ENCODE measurements at regions not wholly inside any gene's neighbourhood (a gene's known extent, or its start where the extent isn't known, plus 50 kb on each side); places are given as distances from the start of the nearest gene placed in this dataset.

DNA sequence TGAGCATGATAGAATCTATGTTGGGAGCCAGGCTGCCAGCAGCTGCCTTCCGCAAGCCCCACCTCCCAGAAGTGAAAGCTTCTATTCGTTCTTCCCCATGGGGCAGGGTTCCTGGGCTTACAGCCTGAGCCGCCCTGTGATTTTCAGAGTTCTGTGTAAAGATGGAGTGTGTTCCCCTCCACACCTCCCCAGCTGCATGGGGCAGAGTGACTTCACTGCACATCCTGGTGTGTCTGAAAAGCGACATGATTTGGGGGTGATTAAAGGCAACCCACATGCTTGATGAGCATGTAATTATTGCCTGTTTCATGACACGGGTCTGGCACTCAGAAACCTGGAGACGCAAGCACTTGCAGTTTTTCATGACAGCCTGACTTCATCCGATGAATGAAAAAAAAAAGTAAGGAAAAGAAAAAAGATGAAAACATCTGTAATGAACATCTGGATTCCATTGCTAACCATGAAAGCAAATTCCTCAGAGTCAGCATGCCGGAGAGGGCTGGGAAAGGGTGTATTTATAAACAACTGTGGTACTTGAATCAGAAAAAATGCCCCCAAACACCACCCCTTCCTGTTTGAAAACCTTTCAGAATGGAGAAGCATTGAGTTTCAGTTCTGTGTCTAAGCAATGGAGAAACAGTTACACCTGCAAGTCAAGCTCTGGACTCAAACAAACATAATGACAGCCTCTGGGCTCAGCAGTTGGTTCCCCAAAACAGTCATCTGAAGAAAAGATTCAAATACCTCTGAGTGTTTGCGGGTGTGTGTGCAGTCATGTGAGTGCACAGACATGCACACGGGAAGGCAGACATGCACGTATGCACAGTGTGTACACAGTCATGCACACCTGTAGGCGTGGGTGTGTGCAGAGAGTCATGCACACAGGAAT is 266.0 kb downstream of the ENGASE start:
- DNase-seq: no peak

DNA sequence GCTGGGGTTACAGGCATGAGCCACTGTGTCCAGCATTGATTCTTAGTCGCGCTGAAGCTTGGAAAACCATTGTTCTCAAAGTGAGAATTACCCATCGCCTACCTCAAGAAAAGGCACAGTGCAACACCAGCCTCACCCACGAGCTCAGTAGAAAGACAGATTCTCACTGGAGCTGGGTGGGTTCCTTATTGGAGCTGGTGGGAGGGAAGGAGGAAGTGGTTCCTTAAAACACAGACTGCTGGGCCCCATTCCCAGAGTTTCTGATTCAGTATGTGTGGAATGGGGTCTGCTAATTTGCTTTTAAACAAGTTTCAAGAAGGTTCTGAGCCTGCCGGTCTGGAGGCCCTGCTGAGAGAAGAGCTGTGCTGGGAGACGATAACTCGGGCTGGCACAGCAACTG is 264.7 kb downstream of the ENGASE start:
- no peak for DNase-seq

DNA sequence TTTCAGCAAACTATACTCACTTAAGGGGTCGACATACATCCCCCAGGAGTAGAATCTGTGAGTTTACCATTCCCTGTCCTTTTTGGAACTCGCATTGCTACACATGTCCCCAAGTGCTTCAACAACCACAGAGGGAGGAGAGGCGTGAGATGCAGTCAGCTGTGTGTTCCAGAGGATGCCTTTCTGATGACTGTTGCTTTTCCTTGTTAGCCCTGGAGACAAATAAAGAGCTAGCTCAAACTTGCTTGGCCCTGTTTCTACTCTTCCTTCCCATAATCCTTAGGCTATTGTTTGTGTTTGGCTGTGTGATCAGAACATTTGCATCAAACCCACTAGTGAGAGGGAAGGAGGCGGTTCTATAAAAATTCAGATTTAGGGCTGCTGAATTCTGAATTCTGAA is 264.0 kb downstream of the ENGASE start:
- DNase-seq: no peak

DNA sequence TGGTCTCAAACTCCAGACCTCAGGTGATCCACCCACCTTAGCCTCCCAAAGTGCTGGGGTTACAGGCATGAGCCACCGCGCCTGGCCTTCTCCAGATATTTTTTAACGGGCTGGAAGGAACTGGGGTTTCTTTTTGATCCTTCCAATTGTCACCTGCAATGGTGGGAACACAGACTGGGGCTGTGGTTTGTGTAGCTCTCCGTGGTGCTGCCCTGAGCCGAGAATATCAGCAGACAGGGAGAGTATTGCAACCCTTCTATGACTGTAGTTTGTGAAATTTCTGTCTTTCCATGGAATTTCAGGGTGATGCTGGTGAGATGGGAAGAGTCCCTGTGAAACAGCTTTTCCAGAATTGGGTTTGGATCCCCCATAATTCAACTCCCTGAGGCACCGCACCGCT is 263.5 kb downstream of the ENGASE start:
- no peak for DNase-seq

DNA sequence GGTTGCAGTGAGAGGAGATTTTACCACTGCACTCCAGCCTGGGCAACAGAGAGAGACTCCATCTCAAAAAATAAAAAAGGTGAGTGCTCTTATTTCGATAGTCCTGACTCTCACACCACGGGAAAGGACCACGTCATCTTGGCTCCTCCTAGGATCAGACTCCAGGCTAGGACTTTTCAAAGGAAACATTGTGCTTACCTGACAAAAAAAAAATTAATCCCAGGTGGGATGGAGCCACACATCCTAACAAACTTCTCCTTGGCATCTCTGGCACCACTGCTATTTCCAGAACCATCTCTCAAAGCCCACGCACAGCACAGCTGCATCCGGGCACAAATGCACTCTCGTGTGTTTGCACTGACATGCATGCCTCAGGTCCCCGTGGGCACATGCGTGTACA is 262.4 kb downstream of the ENGASE start:
- DNase-seq: no peak

DNA sequence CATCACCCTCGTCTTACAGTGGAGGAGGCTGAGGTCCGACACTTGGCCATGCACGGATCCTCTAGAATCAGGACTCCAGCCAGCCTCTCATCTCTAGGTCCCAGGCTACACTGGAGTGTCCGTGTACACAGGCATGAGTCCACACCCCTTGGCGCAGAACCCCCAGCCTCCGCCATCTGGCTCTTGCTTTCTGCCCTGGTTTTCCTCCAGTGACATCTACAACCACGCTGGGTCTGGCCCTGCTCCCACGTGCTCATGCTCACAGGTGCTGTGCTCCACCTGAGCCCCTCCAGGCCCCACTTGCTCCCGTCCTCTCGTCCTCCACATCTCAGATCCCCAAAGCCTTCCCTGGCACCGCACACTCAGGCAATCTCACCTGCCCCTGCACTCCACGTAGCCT is 260.8 kb downstream of the ENGASE start:
- no peak for DNase-seq

DNA sequence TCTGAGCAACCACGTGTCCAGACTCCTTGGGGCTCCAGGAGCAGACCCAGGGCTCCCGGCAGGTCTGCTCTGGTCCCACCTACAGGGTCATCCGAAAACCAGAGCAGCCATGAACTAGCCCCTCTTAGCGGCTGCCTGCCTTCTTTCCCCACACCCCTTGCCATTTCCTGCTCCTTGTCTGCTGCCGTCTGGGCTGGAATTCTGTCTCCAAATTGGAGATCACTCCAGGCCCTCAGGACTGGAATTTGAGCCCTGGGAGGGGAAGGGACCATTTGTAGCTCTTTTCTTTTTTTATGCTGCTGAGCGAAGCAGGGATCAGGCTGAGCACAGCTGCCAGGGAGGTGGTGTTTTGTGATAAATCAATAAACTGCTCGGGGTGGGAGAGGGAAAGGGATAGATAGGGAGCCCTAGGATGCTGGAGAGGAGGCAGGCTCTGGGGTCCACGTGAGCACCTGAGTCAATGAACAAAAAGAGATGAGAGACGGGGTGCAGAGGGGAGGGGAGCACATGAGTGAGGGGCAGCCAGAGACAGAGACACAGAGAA is 257.5 kb downstream of the ENGASE start:
- DNase-seq: no peak

DNA sequence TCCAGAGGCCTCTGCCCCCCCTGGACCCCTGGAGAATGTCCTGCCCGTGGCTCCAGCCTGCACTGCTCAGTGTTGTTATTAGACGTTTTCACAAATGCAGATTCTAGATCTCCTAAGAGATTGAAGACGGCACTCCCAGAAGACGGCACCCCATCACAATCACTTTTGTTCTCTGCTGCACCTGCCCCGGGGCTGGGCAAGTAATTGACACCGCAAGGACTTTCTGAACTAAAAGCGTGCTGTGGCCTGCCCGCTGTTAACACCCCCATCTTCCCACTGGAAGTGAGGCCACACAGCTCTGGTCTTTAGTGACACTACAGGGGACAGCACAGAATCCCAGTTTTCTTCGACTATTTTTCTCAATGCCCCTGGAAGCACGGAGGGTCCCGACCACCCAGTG is 256.9 kb downstream of the ENGASE start:
- DNase-seq: no peak

DNA sequence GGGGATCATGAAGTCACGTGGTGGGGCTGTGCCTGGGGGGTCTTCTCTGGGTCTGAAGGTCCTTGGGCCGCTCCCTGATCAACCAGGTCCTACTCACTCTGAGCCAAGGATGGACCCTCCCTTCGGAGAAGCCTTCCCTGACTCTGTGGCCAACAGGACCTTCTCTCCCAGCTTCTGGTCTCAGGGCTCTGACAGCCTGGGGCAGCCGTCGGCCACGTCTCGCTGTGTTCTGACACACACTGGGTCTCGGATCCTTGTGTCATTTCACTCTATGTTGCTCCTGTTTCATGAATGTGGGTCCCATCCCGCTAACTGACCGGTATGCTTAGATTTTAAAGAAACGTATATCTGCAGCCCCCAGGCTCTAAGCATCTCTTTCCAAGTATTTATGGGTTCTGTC is 256.1 kb downstream of the ENGASE start:
- DNase-seq: no peak

DNA sequence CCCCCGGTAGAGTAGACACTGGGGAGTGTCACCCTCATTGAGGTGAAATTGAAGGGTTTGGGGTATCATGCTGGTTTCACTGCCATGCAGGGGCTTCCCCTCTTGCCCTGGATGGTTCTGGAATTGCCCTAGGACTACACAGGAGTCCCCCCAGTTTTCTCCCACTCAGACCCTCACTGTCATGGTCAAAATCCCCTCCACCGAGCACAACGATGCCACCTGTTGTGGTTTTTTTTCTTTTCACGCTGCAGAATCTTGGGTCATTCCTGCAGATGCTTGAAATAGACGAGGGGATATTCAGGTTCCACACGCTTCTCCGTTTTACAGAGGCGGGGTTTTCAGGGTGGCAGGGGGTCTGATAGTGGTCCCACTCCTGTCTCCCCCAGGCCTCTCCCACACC is 255.6 kb downstream of the ENGASE start:
- DNase-seq: no peak

DNA sequence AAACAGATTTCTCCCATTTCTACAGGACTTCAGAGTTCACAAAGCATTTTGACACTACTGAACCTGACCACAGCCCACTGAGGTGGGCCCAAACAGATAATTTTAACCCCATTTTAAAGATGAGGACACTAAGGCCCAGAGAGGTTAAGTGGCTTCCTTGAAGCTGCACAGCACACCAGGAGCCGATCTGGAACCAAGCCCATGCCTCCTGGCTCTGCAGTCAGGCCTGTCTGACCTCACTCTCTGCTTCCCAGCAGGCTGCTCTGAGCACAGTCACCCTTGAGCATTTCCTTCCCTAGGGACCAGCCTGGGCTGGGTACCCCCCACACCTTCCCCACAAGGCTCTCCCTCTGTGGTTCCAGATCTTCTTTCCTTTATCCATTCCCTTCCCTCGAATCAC is 252.2 kb downstream of the ENGASE start:
- DNase-seq: no peak

DNA sequence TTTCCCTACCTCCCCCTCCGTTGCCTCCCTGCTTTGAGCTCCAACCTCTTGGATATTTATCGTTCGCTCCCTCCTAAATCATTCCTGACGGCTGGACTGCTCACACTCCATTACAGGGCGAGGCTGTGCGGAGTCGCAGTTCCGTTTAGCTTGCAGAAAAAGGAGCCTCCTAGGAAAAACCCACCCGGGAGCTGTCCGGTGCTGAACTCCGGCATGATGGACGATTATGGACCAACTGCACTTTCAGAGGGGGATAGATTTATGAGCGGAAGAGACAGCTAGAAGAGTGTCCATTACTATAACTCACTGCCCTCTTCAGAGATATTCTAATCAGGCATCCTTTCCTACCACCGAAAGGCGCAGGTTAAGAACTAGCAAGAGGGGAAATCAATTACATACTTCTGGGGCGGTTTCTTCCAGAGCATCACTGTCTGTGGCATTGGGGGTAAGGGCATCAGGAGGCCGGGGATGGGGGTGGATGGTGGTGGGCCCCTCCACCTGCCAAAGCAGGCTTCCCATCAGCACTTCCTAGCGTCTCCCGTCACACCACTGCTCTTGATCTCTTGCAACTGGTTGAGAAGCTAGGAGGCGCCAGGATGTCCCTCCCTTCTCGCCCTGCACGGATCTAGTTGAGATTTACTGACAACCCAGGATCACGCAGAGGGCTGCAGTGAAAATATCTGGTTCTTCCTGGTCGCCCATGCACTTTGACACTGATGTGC is 251.2 kb downstream of the ENGASE start:
- no peak for DNase-seq

DNA sequence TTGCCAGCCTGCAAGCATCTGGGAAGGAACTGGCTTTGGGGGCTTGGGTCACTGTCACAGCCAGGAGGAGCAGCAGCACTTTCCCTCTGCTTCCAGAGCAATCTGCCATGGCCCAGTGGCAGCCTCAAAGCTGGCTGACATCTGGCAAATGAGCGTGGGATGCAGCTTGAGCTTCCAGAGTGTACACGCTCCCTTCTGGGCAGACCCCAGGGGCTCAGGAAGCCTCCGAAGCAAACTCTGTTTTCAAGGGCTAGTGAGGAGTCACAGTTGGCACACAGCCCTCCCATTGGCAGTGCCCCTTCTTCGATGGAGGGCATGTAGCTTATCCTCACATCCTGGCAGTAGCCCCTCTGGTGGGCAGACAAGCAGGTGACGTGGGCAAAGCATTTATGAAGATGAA is 249.6 kb downstream of the ENGASE start:
- no peak for DNase-seq

DNA sequence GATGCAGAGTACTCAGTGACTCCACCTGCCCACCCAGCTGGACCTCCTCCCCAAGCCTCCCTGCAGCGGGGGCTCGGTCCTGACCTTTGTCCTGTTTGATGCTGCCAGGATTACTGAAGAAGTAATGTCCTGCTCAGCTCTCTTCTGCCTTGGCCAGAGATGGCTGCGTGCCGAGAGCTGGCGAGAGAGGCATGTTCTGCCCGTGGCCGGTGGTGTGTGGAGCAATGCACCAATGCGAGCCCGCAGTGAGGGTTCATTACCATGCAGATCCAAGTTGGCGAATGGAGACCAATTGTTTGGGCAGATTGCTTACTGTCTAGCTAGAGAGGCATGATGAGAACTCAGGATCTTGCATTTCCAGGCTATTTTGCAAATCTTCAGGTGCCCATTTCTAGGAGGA is 248.9 kb downstream of the ENGASE start:
- DNase-seq: no peak

DNA sequence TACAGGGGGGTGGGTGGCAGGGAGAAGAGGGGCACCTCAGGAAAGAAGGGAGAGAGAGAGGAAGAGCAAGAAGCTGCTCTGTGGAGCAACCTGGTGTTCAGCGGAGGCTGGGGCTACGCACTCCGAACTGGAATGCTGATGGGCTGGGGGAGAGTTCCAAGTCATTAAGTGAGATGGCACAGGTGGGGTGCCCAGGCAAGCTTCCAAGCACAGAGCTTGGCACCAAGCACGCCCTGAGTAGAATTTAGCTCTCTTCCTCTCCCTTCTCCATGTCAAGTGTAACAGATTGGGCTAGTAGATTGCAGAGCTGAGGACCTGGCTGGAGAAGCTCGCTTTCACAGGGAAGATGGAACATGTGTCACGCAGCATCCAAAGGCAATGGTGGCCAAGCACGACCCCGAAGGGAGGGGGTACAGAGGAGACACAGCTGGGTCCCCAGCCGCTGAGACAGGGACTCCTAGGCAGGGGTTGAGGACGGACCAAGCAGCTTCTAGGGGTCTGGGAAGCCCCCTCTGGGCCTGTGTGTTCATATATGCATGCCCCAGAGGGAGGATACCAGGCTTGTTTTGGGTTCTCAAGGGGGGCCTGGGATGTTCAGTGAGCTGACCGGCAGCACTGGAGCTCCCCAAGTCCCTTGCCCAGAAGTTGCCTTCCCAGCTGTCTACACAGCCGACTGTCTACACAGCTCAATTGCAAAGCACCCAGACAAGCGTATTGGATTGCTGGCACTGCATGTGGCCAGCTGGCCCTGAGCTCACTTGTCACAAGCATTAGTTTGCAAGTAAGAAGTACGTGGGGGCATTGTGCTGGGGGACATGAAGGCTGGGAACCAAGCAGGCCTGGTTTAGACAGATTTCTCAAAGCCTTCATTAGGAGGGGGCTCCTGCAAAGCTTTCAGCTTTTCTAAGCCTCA is 247.8 kb downstream of the ENGASE start:
- no peak for DNase-seq

DNA sequence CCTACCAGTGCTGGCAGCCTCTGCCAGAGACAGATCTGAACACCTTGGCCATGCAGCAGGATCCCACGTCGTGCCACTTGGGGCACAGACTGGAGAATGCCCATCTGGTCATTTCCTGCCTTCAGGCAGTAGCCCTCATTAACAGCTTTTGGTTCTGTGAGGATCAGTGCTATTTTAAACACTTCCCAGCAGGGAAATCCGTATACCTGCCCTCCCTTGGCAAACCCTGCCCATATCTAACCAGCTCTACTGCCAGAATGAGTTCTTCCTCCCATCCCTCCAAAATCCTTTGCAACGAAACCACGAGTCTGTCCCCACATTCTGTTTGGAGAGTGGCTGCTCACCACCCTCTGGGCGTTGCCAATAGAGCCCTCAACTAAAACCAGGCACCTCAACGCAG is 245.7 kb downstream of the ENGASE start:
- no peak for DNase-seq

DNA sequence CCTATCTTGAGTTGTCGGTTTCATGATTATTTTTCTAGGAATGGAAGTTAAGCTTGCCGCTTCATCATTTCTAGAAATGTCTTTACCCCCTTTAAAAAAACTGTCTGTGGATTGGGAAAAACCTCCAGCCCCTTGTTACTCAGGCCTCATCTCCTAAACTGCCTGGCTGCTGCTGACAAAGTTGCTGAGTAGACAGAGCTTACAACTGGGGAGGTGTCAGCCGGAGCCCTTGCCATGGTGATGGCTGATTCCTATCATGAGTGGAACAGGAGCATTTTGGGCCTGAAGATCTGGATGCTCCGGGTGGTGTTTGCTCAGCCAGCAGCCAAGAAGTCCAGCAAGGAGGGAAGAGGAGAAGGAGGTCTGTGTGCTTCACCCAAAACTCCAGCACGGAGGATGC is 243.3 kb downstream of the ENGASE start:
- DNase-seq: no peak

DNA sequence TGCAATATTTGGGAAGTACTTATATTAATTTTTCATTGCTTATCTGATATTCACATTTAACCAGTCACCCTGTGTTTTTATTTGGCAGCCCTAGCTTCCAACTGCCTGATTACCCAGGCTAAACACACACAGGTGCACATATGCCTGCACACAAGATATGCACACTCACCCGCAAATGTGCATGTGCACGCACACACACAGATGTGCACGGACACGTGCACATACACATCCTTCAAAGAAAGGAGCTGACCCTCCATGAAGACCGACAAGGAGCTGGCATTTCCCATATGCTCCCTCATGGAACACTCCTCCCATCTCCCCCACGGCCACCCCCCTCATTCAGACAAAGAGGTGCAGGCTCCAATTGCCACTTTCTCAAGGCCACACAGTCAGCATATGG is 242.2 kb downstream of the ENGASE start:
- no peak for DNase-seq

DNA sequence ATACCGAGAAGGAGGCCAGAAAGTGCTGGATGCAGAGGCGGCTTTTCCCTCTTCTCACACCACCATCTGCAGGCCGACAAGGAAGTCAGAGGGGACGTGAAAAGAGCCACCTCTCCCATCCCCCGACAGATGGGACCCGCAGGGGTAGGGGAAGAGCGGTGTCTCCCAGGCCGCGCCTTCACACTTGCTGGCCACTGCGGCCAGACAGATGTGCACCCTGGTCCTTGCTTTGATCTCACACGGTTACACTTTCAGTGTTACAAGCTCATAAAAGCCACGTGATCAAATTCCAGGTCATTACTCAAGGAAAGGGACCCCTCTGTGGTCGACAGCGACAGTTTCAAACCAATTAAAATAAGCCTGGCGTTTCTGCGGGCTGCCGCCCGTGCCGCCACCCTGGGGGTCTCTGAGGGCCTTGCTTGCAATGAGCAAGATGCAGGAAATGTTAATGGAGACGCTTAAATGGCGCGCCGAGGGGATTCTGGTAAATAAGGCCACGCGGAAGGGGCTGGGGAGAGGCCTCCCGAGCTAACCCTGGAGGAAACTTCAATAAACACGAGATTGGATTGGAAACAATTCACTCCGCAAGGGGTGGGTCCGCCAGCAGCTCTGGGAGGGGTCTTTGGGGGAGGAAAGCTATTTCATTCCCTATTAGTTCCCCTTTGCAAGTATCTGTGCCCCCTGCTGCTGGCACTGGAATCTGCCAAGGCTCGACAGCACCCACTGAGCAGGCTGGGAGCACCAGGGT is 240.9 kb downstream of the ENGASE start:
- no peak for DNase-seq

DNA sequence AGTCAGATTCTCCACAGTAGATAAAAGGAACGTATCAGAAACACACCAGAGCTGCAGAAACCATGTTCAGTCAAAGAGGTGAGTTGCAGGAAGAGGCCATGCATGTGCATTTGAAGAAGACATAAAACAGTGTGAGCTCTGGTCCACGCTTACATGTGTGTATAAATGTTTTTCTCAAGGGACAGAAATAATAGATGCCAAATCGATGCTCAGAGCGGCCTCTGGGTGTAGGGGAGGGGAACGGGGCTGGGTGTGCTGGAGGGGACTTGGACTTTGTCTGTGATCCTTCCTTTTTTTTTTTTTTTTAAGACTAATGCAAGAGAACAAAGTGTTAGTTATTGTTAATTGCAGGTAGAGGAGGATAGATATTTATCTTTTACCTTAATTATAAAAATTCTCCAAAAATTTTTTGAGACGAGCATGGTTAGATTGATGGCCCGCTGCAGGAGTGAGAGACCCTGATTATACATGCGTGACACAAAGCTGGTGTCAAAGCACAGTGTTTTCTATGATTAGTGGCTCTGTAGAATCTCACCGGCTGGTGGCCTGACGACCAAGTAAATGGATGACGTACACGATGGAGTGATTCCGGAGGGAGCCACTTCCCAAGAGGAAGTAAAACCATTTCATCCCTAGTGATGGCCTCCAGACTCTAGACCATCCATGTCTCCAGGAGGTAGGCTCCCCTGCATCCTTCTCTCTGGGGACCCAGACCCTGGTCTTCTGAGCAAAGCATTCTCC is 240.2 kb downstream of the ENGASE start:
- DNase-seq: no peak

DNA sequence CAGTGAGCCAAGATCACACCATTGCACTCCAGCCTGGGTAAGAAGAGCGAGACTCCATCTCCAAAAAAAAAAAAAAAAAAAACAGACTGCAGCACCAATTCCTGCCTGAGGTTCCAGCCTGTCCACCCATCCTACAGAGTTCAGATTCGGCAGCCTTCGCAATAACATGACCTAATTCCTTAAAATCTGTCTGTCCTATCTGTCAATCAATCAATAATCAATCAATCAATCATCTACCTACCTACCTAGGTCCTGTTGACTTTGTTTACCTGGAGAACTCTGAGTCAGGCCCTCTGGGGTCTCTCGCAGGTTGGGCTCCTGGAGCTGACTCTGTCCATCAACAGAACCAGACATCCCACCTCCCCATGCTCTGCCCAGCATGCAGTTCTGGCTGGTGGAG is 236.7 kb downstream of the ENGASE start:
- DNase-seq: no peak

Data from CD4-positive, alpha-beta T cell treated with Interleukin-6 for 4 hours (primary cell).